Endothelial cell of umbilical vein (primary cell): ENCODE measurements at regions not wholly inside any gene's neighbourhood (a gene's known extent, or its start where the extent isn't known, plus 50 kb on each side); places are given as distances from the start of the nearest gene placed in this dataset.

Source experiments
- BruUV-seq: library from RNA; stranded (reverse); fragments of 400-500 nt; replicated peaks from 2 replicates; lab custom pipeline; 2021; lab: Mats Ljungman, UMichigan
- CTCF ChIA-PET: fragments of 300-600, 350-600 bp; sonication (Branson Sonifier 250); formaldehyde crosslinking; loops from one replicate; lab custom pipeline; 2021; ENCODE audit warnings: antibody characterized with exemption, inconsistent platforms; lab: Charles Lee
- POLR2A ChIA-PET: fragments of 300-600, 350-600 bp; sonication (Branson Sonifier 250); formaldehyde crosslinking; loops from one replicate; lab custom pipeline; 2021; ENCODE audit warnings: antibody characterized with exemption, inconsistent platforms; lab: Charles Lee
- DNase-seq: peaks from one replicate; pipeline ENCODE4 v3.0.0-alpha.2; 2011; ENCODE audit warnings: low read depth, low spot score
- FAIRE-seq: peaks from 2 replicates; lab custom pipeline; 2011; peaks lifted over from hg19 to GRCh38; lab: Jason Lieb, UNC
- H2AFZ ChIP-seq: 2 replicates; pipeline ENCODE4 v1.6.0; 2012; ENCODE audit warnings: low read depth, low read length, control low read depth, inconsistent platforms
- H3K27ac ChIP-seq: 2 replicates; pipeline ENCODE4 v1.5.1; 2011; ENCODE audit warnings: low read depth, mild to moderate bottlenecking, control low read depth, low read length, moderate library complexity; ENCODE audit not compliant: insufficient read depth
- H3K27me3 ChIP-seq, 2 experiments: 2 replicates each; pipeline versions ENCODE4 v1.6.0 to v1.6.1; 2011; ENCODE audit warnings: low read length in 2 of 2, mixed read lengths in 1 of 2; ENCODE audit not compliant: control insufficient read depth in 2 of 2, insufficient read depth in 2 of 2
- H3K36me3 ChIP-seq, 2 experiments: 2 replicates in 1 of 2; 3 replicates in 1 of 2; pipeline ENCODE4 v1.5.1; 2011; ENCODE audit warnings: low read length in 2 of 2, mild to moderate bottlenecking in 1 of 2, moderate library complexity in 1 of 2; ENCODE audit not compliant: control insufficient read depth in 2 of 2, insufficient read depth in 2 of 2; ENCODE audit errors: extremely low read depth in 1 of 2
- H3K4me1 ChIP-seq: 3 replicates; pipeline ENCODE4 v1.5.1; 2011; ENCODE audit warnings: mild to moderate bottlenecking, low read length; ENCODE audit not compliant: control insufficient read depth, insufficient read depth; ENCODE audit errors: extremely low read depth
- H3K4me2 ChIP-seq: 2 replicates; pipeline ENCODE4 v1.6.1; 2011; ENCODE audit warnings: low read length, control low read depth, mixed read lengths; ENCODE audit not compliant: insufficient read depth
- H3K4me3 ChIP-seq, 3 experiments: fragments of 200-600 bp in 1 of 3; sonication (generic), shearing (Covaris generic) in 1 of 3; replicated peaks in 1 of 3; 2 replicates each; pipeline ENCODE4 v1.5.1; 2011 to 2016; ENCODE audit warnings: control low read depth in 3 of 3, low read length in 3 of 3, mild to moderate bottlenecking in 2 of 3, inconsistent platforms in 1 of 3, low read depth in 1 of 3, moderate library complexity in 1 of 3; ENCODE audit not compliant: insufficient read depth in 1 of 3
- H3K79me2 ChIP-seq: 2 replicates; pipeline ENCODE4 v1.6.0; 2012; ENCODE audit warnings: low read length, inconsistent platforms; ENCODE audit not compliant: control insufficient read depth, insufficient read depth
- H3K9ac ChIP-seq: replicated peaks from 2 replicates; pipeline ENCODE3; 2011; ENCODE audit warnings: low read length, control low read depth; ENCODE audit not compliant: insufficient read depth; ENCODE audit errors: extremely low read depth
- H3K9me1 ChIP-seq: replicated peaks from 3 replicates; pipeline ENCODE4 v1.6.0; 2011; ENCODE audit warnings: mild to moderate bottlenecking, low read length; ENCODE audit not compliant: control insufficient read depth, insufficient read depth; ENCODE audit errors: extremely low read depth
- H3K9me3 ChIP-seq: replicated peaks from 2 replicates; pipeline ENCODE4 v1.5.1; 2012; ENCODE audit warnings: low read length, inconsistent platforms; ENCODE audit not compliant: control insufficient read depth, insufficient read depth
- H4K20me1 ChIP-seq: replicated peaks from 2 replicates; pipeline ENCODE3; 2011; ENCODE audit warnings: mild to moderate bottlenecking, low read length; ENCODE audit not compliant: control insufficient read depth, insufficient read depth; ENCODE audit errors: extremely low read depth
- EZH2 ChIP-seq: IDR thresholded peaks from 2 replicates; pipeline ENCODE4 v1.6.1; 2012; ENCODE audit warnings: borderline replicate concordance, low read depth, mild to moderate bottlenecking, moderate library complexity, low read length, inconsistent platforms; ENCODE audit not compliant: severe bottlenecking
- FOS ChIP-seq: IDR thresholded peaks from 2 replicates; pipeline ENCODE4 v1.6.1; 2011; ENCODE audit warnings: mild to moderate bottlenecking, low read length, moderate library complexity, borderline replicate concordance; ENCODE audit not compliant: insufficient read depth
- GATA2 ChIP-seq: IDR thresholded peaks from 2 replicates; pipeline ENCODE4 v1.7.0; 2011; ENCODE audit warnings: low read depth, mild to moderate bottlenecking, moderate library complexity, mixed read lengths, low read length; ENCODE audit not compliant: insufficient read length, insufficient read depth
- JUN ChIP-seq: IDR thresholded peaks from 2 replicates; pipeline ENCODE4 v1.6.1; 2011; ENCODE audit warnings: borderline replicate concordance, low read depth; ENCODE audit not compliant: insufficient read length, insufficient read depth
- MAX ChIP-seq: IDR thresholded peaks from 2 replicates; pipeline ENCODE4 v1.6.1; 2011; ENCODE audit not compliant: insufficient read depth, insufficient read length
- MYC ChIP-seq: IDR thresholded peaks from one replicate; pipeline ENCODE4 v1.6.1; 2011; ENCODE audit warnings: mild to moderate bottlenecking, low read depth, low read length
- POLR2A ChIP-seq: IDR thresholded peaks from 2 replicates; pipeline ENCODE4 v1.6.1; 2012; ENCODE audit warnings: low read depth, mild to moderate bottlenecking, control low read depth, low read length
- POLR2AphosphoS5 ChIP-seq: IDR thresholded peaks from 2 replicates; pipeline ENCODE4 v1.6.1; 2012; ENCODE audit warnings: low read depth, mild to moderate bottlenecking, control low read depth, low read length, moderate library complexity; ENCODE audit not compliant: insufficient read depth
- dilution Hi-C: fragments of 300-500 bp; cut with MboI; formaldehyde crosslinking; loops from one replicate; pipeline ENCODE4 v1.15.0; 2019; ENCODE audit warnings: low sequenced_read_pairs; ENCODE audit not compliant: extremely low pct_ligation_motif_present
- intact Hi-C: fragments of 100-400 bp; cut with micrococcal nuclease; formaldehyde crosslinking; loops from one replicate; pipeline ENCODE4 v1.10.0; 2022
- TF ChIP-seq, protein P1 (sequence below), 2 donors: IDR thresholded peaks; 1 replicate in 1 of 2; 2 replicates in 1 of 2; pipeline ENCODE4 v1.5.1; 2011; ENCODE audit warnings: low read length in 2 of 2, mild to moderate bottlenecking in 2 of 2, moderate library complexity in 2 of 2, control low read depth in 1 of 2, inconsistent platforms in 1 of 2, low read depth in 1 of 2; ENCODE audit not compliant: insufficient read depth in 1 of 2; ENCODE audit errors: extremely low read depth in 1 of 2

- FAIRE-seq (no peak), DNase-seq (no peak)
- intact Hi-C loops (no loop called here), dilution Hi-C loops (no loop called here)
- BruUV-seq: no TSS peak
- no peaks in the 10 kb centered on the region for H3K9me3 ChIP-seq
- H2AFZ ChIP-seq: no peak overlapping the region
- no peaks in the 10 kb centered on the region for H4K20me1 ChIP-seq
- H3K9ac ChIP-seq: no peak overlapping the region
- ChIA-PET CTCF (no interaction called here), POLR2A (no interaction called here)
- no peaks in the 10 kb centered on the region for H3K79me2 ChIP-seq
- no peak overlapping the region for H3K27ac ChIP-seq
- H3K27me3 ChIP-seq: no peaks in the 10 kb centered on the region
- no peaks in the 10 kb centered on the region for H3K36me3 ChIP-seq
- TF ChIP-seq POLR2A (no peak), MAX (no peak), EZH2 (no peak), JUN (no peak), GATA2 (no peak), FOS (no peak), POLR2AphosphoS5 (no peak), MYC (no peak)
- TF ChIP-seq, protein P1, sequence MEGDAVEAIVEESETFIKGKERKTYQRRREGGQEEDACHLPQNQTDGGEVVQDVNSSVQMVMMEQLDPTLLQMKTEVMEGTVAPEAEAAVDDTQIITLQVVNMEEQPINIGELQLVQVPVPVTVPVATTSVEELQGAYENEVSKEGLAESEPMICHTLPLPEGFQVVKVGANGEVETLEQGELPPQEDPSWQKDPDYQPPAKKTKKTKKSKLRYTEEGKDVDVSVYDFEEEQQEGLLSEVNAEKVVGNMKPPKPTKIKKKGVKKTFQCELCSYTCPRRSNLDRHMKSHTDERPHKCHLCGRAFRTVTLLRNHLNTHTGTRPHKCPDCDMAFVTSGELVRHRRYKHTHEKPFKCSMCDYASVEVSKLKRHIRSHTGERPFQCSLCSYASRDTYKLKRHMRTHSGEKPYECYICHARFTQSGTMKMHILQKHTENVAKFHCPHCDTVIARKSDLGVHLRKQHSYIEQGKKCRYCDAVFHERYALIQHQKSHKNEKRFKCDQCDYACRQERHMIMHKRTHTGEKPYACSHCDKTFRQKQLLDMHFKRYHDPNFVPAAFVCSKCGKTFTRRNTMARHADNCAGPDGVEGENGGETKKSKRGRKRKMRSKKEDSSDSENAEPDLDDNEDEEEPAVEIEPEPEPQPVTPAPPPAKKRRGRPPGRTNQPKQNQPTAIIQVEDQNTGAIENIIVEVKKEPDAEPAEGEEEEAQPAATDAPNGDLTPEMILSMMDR (IDR thresholded peaks at IDR 0.05; ENCODE audit: extremely low read depth in 1 of 2, insufficient read depth in 1 of 2, low read depth in 1 of 2, low read length in 2 of 2): no peak
- no peaks in the 10 kb centered on the region for H3K9me1 ChIP-seq
- H3K4me1 ChIP-seq: no peaks in the 10 kb centered on the region
- H3K4me3 ChIP-seq: no peak overlapping the region
- no peak overlapping the region for H3K4me2 ChIP-seq
Measured at GRCh38 chr9:99425124-99425523, 203.0 kb downstream of the SEC61B start.
